RWPE2 (cell line): ENCODE measurements at regions not wholly inside any gene's neighbourhood (a gene's known extent, or its start where the extent isn't known, plus 50 kb on each side); places are given as distances from the start of the nearest gene placed in this dataset.

Experiments
- ATAC-seq: fragments of 200-7000 bp; cut with Tn5 transposase; 3 replicates; pipeline ENCODE4 v1.9.1; 2021; ENCODE audit warnings: low read depth
- DNase-seq: peaks from one replicate; pipeline ENCODE4 v3.0.0-alpha.2; 2020; ENCODE audit warnings: low spot score
- H3K27ac ChIP-seq: fragments of 450-650 bp; 2 replicates; pipeline ENCODE4 v1.5.1; 2017; ENCODE audit warnings: mild to moderate bottlenecking; ENCODE audit not compliant: poor library complexity, severe bottlenecking
- H3K27me3 ChIP-seq: fragments of 250-450 bp; sonication (Bioruptor Pico); 2 replicates; pipeline ENCODE4 v1.5.1; 2021; ENCODE audit warnings: mild to moderate bottlenecking, moderate library complexity; ENCODE audit not compliant: insufficient read depth, poor library complexity, severe bottlenecking
- H3K36me3 ChIP-seq: fragments of 250-450 bp; sonication (Bioruptor Pico); 2 replicates; pipeline ENCODE4 v1.5.1; 2020; ENCODE audit warnings: low read depth, mild to moderate bottlenecking, moderate library complexity
- H3K4me1 ChIP-seq: fragments of 250-450 bp; sonication (Bioruptor Pico); 2 replicates; pipeline ENCODE4 v1.5.1; 2021; ENCODE audit warnings: mild to moderate bottlenecking, moderate library complexity; ENCODE audit not compliant: insufficient read depth, poor library complexity, severe bottlenecking
- H3K4me3 ChIP-seq: fragments of 250-450 bp; sonication (Bioruptor Pico); 2 replicates; pipeline ENCODE4 v1.5.1; 2021; ENCODE audit warnings: mild to moderate bottlenecking, moderate library complexity; ENCODE audit not compliant: severe bottlenecking
- H3K9me3 ChIP-seq: fragments of 250-450 bp; sonication (Bioruptor Pico); 2 replicates; pipeline ENCODE4 v1.5.1; 2021; ENCODE audit warnings: mild to moderate bottlenecking, moderate library complexity; ENCODE audit not compliant: severe bottlenecking
- TF ChIP-seq, protein P1 (sequence below): fragments of 450-650 bp; IDR thresholded peaks from one replicate; pipeline ENCODE4 v1.5.1; 2017; ENCODE audit warnings: mild to moderate bottlenecking, moderate library complexity; ENCODE audit not compliant: poor library complexity, severe bottlenecking

DNA sequence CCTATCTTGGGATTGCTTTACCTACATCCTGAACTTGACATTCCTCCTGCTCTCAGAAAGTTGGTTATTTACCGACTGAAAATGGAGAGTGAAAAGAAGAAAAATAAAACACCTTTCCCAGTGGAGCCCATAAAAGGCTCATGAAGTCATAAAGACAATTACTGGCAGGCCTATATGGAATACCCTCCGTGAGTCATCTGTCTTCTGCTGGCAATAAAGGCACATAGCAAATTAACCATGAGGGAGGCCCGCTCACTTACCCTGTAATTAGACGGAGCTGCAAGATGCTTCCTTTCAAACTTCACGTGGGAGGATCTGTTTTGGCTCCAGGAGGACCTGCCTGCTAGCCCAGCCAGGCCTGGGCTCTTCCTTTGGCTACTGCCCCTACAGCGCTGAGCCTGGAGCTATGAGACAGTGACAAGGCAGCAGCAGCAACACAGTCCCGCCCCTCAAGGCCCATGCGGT, 540.4 kb downstream of the BUD13 start:
- Histone ChIP-seq H3K9me3 (peaks cover 3% of the 10 kb centered on the region), H3K4me3 (no peak overlapping the region), H3K36me3 (no peaks in the 10 kb centered on the region), H3K4me1 (no peaks in the 10 kb centered on the region), H3K27me3 (no peaks in the 10 kb centered on the region), H3K27ac (no peak overlapping the region)
- TF ChIP-seq, protein P1, sequence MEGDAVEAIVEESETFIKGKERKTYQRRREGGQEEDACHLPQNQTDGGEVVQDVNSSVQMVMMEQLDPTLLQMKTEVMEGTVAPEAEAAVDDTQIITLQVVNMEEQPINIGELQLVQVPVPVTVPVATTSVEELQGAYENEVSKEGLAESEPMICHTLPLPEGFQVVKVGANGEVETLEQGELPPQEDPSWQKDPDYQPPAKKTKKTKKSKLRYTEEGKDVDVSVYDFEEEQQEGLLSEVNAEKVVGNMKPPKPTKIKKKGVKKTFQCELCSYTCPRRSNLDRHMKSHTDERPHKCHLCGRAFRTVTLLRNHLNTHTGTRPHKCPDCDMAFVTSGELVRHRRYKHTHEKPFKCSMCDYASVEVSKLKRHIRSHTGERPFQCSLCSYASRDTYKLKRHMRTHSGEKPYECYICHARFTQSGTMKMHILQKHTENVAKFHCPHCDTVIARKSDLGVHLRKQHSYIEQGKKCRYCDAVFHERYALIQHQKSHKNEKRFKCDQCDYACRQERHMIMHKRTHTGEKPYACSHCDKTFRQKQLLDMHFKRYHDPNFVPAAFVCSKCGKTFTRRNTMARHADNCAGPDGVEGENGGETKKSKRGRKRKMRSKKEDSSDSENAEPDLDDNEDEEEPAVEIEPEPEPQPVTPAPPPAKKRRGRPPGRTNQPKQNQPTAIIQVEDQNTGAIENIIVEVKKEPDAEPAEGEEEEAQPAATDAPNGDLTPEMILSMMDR, result no peak
- no peak for DNase-seq
- ATAC-seq, result no peak

DNA sequence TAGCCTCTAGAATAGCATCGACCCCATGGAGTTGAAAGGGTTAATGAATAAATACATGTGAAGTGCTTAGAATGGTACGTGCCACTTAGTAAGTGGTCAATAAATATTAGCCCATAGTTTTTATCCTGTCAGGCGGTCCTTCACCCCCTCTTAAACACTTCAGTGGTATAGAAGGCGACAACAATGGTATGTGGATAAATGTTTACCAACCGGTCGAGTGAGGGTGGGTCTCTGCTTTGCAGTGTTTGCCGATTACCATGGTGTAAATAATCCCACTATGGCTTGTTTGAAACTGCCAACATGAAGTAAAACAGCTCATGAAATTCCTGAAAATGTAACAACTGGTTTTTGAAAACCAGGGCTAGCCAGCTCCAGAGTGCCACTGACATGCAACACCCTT, 541.2 kb downstream of the BUD13 start:
- Histone ChIP-seq H3K27ac (no peak overlapping the region), H3K4me3 (no peak overlapping the region), H3K4me1 (no peaks in the 10 kb centered on the region), H3K36me3 (no peaks in the 10 kb centered on the region), H3K9me3 (peaks cover 3% of the 10 kb centered on the region), H3K27me3 (no peaks in the 10 kb centered on the region)
- DNase-seq (no peak), ATAC-seq (no peak)
- TF ChIP-seq, protein P1, result no peak

DNA sequence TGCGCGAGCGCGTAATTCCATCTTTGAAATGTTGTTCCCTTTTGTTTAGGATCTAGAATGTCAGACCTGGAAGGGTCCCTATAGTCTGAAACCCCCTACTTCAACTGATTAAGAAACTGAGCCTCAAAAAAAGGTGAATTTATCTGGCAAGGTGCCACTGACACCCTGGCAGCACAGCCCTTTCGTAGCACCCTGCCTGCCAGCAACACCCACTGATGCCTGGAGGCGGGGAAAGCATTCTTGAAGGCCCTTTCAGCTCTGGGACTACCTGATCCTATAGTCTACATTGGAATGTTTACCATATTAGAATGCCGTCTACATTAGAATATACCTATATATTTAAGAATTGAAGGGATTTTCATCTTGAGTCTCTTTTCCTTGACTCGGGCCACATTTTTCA, 542.3 kb downstream of the BUD13 start:
- no peak for ATAC-seq
- Histone ChIP-seq H3K27me3 (no peaks in the 10 kb centered on the region), H3K36me3 (no peaks in the 10 kb centered on the region)

DNA sequence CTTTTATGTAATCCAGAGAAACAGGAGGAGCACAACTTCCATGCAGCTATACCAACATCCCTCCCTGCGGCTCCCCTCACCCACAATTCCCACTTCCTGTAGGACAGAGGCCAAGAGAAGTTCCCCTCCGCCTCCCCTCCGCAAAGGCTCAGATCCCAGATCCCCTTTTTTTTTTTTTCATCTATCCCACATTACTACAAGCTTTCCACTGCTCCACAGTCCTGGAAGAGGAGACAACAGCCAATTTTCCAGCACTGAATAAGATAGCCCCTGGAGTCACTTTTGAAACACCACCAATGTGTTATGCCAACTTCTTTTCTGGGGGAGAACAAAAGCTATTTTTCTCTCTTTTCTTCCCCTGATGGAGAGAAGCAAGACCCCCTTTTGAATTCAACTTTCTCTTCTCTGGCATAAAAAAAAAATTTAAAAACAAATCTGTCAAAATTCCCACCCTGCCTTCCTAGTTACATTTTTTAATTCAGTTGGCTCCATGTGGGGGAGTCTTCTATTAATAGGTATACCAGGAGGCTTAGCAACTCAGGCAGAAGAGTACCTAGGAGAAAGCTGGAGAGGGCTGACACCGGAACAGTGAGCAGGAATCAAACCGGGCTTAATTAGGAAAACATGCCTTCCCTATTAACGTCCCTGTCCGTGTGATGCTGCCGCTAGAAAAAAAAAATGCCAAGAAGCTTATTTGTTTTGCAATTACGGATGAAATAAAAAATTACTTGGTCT, 543.4 kb downstream of the BUD13 start:
- H3K27me3 ChIP-seq, result no peaks in the 10 kb centered on the region
- H3K4me3 ChIP-seq, result no peak overlapping the region
- no peaks in the 10 kb centered on the region for H3K36me3 ChIP-seq
- H3K27ac ChIP-seq, result no peak overlapping the region
- DNase-seq (no peak), ATAC-seq (no peak)
- no peaks in the 10 kb centered on the region for H3K4me1 ChIP-seq
- TF ChIP-seq, protein P1, result no peak
- H3K9me3 ChIP-seq, result peaks cover 3% of the 10 kb centered on the region

More for the DNA sequence above, 542.3 kb downstream of the BUD13 start:
- Histone ChIP-seq H3K4me3 (no peak overlapping the region), H3K9me3 (peaks cover 3% of the 10 kb centered on the region), H3K4me1 (no peaks in the 10 kb centered on the region), H3K27ac (no peak overlapping the region)
- no peak for DNase-seq
- TF ChIP-seq, protein P1, result no peak

DNA sequence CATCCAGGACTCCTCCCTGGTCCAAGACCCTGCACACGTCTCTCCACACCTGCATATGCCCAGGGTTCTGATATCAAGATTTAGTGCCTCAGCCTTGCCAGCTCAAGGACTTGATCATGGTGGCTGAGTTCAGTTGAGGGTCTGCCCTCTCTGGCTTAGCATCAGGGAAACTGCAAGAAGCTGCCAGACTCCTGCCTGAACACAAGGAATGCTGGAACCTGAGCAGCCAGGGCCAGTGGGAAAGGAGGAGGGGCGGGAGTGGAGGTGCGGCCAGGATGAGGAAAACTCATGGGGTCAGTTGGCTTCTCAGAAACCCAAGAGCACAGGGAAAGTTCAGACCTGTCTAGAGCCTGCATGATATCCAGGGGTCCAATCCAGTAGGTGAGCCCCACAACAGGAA, 546.1 kb downstream of the BUD13 start:
- Histone ChIP-seq H3K4me1 (no peaks in the 10 kb centered on the region), H3K4me3 (no peak overlapping the region), H3K27ac (no peak overlapping the region), H3K36me3 (no peaks in the 10 kb centered on the region), H3K27me3 (no peaks in the 10 kb centered on the region), H3K9me3 (peaks cover 3% of the 10 kb centered on the region)
- TF ChIP-seq, protein P1, result no peak
- ATAC-seq (no peak), DNase-seq (no peak)
